HG03342 (cell line): ENCODE measurements at regions not wholly inside any gene's neighbourhood (a gene's known extent, or its start where the extent isn't known, plus 50 kb on each side); places are given as distances from the start of the nearest gene placed in this dataset.

Experiments
- ATAC-seq: cut with Tn5 transposase; IDR thresholded peaks from one replicate; pipeline ENCODE4 v1.9.1; 2021; ENCODE audit warnings: mild to moderate bottlenecking, moderate library complexity; ENCODE audit not compliant: unreplicated experiment

DNA sequence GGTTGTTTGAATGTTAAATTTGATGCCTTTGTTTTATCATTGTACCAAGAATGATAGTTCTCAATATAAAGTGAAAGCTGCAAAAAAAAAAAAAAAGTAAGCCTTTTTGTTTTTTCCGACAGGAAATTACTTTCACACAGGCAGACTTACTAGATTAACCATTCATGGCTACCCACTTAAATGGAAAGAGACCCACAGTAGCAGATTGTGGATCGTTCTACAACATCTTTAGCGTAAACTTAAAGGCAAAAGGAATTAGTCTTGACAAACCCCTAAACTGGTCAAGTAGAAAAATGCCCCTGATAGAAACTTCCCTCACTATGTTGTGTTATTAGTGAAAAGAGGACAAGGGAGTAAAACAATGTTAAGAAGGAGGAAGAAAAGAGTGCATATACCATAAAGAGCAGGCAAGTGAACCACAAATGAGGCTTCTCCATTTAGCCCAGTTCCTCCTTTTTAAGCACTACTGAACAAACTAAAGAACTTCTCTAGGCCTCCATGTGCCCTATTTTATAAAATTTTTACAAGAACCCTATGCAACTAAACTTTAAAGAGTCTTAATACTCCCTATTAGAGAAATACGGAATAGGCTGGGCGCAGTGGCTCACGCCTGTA lies 1560.3 kb downstream of the MRPL39 start:
- no peak for ATAC-seq

DNA sequence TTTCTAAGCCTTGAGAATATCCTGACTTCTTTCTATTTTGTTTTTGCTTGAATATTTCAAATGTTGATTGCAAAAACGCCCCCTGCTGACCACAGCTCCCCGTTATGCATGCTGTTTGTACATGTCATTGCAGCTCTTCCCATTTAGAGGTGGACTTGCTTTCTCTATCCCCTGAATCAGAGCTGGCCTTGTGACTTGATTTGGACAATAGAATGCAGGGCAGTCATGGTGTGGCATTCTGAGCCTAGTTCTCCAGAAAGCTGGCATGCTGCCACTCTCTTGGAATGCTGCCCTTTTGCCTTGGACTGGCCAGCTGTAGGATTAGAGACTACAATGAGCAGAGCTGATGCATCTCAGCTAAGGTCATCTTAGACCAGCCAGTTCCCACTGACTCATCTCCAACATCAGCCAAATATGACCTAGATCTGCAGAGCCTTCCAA lies 1561.5 kb downstream of the MRPL39 start:
- ATAC-seq: no peak

DNA sequence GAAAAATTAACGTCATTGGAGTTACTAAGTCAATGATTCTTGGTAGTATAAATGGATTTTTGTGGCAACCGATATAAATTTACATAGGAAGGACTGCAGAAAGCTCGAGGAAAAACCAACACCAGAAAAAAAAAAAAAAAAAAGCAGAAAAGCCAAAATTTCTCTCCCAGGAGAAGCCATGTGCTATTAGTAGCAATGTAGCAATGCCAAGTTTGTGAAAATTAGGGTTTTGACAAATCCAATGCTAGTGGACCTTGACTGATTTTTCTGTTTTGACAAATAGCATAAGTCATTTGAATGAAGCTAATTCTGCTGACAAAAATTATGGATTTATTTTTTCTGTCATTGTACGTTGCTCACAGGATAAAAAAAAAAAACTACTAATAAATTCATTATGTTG lies 1561.9 kb downstream of the MRPL39 start:
- ATAC-seq: no peak

DNA sequence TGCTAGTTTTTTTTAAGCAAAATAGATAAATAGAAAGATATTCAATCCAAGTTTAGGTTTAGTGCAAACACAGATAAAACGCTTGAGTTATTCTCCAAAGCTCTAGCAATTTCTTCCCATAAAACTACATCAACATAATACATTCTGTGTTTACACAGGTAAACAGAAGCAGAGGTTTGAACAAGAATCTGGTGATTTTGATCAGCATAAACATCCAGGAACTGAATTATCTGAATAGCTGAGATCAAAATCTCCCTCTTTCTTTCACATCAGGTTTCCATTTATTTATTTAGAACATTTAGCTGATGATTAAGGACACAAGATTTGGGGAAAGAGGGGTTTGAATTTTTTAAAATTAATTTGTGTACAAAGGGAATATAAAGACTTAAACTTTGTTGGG lies 1564.6 kb downstream of the MRPL39 start:
- ATAC-seq: no peak

DNA sequence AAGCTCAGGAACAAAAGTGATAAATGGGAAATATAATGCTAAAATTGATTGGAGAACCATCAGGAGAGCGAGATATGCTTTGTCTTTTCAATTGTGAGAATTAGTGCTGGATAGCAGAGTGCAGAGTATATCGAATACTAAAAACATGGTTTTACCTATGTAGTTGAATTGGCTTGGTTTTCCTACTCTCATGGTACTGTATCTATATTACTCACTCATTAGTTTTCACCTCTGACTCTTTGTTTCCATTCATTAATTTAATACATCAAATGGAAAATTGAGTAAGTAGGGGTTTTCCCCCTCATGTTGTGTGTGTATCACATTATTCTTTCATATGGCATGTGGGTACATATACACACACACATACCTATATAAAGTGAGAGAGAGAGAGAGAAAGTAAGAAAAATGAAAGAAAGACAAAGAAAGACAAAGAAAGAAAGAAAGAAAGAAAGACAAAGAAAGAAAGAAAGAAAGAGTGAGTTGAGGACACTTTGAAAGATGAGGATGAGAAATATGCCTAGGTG lies 1574.5 kb downstream of the MRPL39 start:
- no peak for ATAC-seq

DNA sequence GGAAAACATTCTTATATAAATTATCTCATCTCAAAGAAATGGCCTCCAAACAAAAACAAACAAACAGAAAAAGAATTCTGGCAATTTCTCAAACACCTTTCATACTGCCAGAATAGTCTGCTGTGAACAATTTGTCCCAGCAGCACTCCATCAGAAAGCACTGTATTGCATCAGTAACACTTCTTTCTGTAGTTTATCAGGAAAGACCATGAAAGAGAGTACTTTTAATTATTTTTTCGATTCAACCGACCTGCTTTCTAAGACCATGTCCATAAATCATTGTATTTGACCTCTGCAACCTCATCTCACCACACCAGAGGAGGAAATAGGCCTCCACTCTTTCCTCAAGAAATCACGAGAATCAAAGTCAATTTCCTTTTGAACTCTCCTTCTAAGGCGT lies 1579.9 kb downstream of the MRPL39 start:
- ATAC-seq: no peak

DNA sequence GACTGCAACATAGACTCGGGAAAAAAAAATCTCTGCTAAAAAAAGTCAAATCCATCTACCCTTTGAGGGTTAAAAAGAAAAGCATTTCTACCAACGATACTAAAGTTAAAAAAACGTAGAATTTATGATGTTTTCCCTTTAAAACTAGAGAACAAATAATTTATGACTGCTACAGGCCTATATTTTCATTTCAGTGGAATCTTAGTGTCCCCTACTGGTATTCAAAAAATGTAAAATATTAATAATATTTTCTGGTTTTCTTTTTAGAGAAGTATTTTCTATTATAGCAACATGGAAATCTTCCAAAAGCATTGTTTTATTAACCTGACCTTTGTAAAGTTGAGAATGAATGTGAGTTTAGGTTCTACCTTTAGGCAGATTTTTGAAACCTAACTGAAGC lies 1582.2 kb downstream of the MRPL39 start:
- ATAC-seq: no peak

DNA sequence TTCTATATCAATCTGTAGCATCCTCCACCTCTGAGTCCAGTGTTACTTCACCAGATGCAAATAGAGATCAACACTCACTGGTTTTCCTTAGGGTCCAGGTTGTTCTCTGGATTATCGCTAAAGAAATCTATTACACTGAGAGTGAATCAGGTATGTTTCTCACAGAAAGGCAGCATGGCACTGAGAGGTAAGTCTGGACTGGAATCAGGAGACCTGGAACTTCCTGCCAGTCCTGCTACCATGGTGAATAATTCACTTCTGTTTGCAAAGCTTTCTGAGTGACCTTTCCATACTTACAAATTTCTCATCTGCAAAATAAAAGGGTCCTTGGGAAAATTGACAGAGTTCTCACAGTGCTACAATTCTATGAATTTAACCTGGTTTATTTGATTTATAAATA lies 1583.3 kb downstream of the MRPL39 start:
- no peak for ATAC-seq

DNA sequence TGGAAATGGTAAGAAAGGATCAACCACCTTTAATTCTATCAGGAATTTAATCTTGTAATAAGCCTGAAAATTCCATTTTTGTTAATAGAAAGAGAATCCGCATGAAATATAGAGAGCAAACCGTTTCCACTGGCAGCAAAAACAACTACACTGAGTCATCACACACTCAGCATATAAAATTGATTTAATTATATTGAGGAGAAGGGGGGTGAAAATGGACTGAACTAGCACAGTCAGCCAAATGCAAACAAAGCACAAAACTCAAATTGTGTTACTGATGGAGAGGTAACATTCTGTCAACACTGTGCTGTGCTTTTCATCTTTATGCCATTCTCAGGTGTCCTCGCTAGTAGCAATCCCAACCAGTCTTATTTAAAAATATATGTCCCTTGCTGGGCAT lies 1583.9 kb downstream of the MRPL39 start:
- ATAC-seq: no peak

DNA sequence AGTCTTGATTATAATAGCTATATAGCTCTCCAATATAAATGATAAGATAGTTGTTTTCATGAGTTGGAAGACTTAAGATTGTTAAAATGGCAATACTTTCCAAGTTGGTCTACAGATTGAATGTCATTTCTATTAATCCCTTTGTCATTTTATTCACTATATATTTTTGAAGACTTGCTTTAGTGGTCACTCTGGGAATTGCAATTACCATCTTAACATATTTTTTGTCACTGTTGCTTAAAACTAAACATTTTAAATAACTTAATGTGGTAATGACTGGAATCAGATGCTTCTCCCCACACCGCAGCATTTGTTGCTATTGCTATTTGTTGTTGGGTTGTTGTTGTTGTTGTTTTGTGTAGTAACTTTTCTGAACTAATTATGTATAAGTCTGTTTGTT lies 1592.9 kb downstream of the MRPL39 start:
- ATAC-seq: no peak

DNA sequence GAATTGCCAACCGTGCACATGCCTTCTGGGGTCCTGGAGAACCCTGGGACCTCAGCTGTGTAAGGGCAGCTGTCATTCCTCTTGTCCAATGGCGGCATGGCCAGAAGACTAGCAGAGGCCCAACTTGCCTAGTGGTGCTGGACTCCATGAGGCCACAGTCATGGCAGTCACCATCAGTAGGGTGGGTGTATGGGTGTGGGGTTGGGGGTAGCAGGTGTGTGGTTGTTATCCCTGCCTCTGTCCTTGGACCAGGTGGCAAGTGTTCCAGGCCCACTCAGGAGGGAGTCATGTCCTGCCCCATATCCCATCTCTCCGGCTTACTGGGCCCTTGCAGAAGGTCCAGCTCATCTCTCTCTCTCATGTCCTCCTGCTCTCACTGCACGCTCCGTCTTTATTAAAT lies 1596.2 kb downstream of the MRPL39 start:
- ATAC-seq: no peak

DNA sequence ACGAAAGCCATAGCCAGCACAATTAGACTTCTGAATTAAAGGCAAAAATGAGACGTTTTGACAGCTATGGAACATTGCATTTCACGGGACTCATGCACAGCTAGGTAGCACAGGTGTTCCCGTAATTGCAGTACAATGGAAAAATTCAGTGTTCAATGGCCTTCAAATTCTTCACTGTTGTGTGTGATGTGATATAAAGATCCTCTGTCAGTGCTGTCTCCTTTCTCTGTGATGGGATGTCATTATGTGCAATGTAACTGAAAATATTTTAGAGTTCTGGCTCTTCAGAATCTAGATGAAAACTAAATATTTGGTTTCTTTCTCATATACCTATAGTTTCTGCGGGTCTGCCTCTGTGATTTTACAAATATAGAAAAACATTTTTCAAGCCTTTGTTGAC lies 1599.7 kb downstream of the MRPL39 start:
- no peak for ATAC-seq

DNA sequence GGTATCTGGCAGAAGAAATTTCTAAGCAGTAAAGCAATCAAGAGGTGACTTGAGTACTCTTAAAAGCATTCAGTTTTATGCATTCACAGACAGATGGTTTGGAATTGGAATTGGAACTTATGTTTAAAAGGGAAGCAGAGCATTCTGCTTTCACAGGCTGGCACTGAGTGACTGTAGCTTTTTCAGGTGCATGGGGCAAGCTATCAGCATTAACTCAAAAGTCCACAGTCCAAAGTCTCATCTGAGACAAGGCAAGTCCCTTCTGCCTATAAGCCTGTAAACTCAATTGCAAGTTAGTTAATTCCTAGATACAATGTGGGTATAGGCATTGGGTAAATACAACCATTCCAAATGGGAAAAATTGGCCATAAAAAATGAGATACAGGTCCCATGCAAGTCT lies 1620.3 kb downstream of the MRPL39 start:
- ATAC-seq: no peak

DNA sequence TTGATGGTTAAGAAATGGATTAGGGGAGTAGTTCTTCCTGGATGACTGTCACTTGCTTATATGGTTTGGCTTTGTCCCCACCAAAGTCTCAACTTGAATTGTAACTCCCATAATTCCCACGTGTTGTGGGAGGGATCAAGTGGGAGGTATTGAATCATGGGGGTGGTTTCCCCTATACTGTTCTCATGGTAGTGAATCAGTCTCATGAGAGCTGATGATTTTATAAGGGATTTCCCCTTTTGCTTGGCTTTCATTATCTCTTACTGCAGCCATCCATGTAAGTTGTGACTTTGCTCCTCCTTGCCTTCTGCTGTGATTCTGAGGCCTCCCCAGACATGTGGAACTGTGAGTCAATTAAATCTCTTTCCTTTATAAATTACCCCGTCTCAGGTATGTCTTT lies 1621.1 kb downstream of the MRPL39 start:
- ATAC-seq: no peak

DNA sequence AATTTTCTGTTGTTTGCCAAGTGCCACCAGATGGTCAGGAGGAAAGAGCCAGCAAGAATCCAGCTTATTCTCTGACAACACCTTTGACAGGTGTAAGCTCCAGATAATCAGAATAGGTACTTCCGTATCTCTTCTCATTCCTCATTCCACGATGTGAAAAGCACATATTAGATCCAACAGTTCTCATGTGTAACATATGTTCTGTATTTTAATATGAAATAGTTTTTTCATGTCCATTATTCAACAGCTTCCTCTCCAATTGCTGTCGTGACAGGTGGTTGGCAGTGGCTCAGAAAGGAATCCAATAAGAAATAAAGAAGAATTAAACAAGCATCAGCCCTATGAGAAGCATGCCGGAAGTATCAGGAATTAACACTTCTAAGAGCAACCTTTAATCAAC lies 1624.7 kb downstream of the MRPL39 start:
- ATAC-seq: no peak

DNA sequence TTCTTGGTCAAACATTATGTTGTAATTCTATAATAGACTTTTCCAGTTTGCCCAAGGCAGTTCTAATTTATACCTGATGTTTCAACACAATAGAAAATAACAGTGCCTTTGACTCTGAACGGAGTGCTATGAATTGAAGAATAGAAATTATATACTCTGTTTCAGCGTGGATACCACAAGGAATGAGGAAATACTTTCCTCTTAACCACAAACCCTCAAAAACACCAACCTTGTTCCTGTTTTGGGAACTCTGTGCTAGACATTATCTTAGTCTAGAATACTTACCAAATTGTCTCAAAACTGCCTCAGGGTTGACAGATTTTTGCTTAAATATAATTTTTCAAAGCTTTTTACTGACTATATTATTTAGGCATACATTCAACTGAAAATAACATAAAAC lies 1629.3 kb downstream of the MRPL39 start:
- ATAC-seq: no peak

DNA sequence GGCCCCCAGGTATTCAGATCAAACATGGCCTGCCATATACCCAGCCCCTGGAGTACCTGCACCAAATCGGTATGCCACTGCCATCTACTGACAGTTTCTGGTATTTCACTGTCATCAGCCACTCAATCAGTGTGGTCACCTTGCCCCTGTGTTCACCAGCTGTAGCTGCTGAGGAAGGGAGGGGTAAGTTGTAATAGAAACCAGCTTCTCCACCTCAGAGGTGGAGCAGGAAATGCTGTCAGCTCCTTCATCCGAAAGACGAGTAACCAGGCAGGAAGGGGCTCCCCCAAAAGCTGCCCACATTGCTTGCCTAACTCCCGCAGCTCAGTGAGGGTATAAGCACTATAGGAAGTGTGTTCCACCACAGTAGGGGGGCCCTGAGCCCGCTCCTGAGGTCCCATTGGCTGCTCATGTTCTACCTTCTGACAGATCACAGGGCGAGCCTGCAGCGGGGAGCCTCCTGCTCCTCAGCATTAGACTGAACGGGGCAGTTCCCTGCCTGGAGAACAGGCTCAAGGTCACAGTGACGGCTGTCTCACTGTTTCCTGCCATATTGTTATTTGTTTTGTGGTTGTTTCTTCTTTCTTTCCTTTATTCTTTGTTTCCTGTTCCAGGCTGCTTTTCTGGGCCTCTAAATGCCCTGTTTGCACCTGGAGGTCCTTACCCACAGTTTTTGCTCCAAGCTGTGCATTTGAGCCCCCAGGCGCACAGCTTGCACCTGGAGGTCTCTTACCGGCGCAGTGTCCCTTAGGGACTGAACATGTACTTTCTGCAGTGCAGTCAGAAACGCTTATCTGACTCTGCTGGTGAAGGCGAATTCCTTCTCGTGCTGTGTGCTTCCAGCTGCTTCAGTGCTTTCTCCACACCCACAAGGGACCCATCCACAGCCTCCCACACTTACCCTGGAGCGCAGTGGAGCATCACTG lies 1638.3 kb downstream of the MRPL39 start:
- ATAC-seq: peak; percentile 97

DNA sequence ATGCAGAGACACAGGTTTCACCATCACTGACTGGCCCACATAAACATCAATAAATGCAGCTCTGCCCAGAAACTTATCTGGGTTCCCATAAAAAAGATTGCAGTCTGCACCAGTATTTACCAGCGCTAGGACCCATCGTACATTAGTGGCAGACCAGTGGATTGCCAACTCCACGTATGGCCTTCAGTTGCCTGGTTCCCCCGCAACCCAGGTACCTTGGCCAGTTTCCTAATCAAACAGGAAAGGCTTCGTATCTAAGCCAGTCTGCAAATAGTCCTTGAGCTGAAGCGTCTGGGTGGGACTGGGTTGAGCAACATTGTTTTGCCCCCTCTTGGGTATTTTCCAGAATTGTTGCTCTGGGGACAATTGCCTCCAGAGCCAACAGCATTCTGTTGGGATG lies 1639.3 kb downstream of the MRPL39 start:
- no peak for ATAC-seq

DNA sequence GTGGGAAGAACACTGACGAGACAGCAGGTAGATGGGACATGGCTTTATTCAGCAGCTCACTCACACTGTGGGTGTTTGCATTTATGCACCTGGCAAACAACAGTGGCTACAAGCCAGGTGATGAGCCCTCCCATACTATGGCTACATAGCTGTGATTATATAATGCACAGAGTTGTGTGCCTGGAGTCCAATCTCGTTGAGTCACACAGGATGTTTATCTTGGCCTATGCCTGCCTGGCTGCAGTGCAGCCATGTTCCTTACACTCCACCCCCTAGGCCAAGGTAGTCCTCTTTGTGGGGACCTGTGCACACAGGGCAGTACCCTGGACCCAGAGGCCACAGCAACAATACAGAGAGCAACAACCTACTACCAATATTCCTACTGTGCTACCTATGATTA lies 1643.8 kb downstream of the MRPL39 start:
- no peak for ATAC-seq

DNA sequence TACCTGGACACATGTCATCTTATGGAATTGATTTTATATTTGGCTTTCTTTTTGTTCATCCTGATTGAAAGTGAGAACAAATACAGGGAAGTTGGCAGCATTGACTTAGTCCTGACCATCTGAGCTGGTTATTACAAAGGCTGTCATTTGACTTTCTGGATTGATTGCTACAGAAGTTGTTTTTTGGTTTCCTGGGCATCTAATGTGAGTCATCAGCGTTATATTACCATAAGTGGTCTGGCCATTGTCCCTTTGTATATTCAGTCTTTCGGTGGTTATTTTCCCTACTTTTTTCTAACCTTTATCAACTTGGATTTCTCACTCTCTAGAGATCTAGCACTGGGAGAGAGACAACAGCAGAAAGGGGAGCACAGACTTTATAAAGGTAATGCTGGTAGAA lies 1646.5 kb downstream of the MRPL39 start:
- no peak for ATAC-seq

DNA sequence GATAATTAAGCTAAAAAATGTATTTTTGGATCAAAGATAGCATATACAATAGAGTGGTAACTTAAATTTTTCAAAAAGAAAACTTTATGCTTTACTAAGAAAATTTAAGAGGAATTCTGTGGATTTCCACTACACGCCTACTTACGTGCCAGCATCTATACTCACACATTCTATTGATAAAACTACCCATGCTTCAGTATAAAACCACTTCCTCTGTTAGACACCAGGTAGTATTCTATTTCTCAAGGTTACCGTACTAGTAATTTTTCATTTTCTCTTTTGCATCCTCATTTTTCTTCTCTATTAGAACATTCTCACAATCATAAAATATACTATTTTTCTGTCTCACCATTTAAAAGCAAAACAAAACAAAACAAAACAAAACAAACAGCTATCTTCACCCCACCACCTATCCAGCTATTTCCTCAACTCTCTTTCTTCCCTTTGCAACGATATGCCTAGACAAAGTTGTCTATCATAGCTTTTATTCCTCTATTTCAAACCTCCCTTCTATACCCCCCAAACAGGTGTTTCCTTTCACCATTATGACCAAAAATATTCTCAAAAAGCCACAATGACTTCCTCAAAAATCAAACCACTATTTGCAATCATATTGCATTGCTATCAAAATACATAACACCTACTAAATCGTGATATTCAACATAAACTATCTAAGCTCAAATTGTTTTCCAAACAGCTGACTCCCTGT lies 1652.0 kb downstream of the MRPL39 start:
- ATAC-seq: no peak

DNA sequence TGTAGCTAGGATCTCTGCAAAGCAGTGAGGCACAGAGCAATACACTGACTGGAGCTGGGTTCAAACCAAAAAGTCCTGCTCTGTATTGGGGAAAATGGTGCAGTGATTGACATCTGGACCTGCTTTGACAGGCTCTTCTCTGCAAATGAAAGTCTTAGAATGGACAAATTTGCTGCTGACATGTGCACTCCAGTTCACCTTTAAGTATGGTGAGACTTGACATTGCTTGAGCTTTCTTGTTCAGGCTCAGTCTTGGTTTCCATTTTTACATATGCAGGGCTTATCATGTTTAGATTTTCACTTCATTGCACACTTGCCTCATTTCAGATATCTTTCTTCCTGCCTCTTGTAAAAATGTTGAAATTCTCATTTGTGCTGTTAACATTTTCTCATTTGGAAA lies 1655.0 kb downstream of the MRPL39 start:
- no peak for ATAC-seq
